Activated B cell treated with CpG ODN at 0.5 μM for 24 hours (primary cell): ENCODE measurements at regions not wholly inside any gene's neighbourhood (a gene's known extent, or its start where the extent isn't known, plus 50 kb on each side); places are given as distances from the start of the nearest gene placed in this dataset.

Experiments
- ATAC-seq: fragments of 200-7000 bp; cut with Tn5 transposase; one replicate; pipeline ENCODE4 v1.10.0; 2021; ENCODE audit warnings: low read depth, mild to moderate bottlenecking, moderate library complexity
- CTCF ChIA-PET: fragments of 350-600 bp; sonication (Branson Sonifier 250); formaldehyde crosslinking; loops from one replicate; lab custom pipeline; 2021; ENCODE audit warnings: antibody characterized with exemption; lab: Charles Lee
- POLR2A ChIA-PET: fragments of 350-600 bp; sonication (Branson Sonifier 250); formaldehyde crosslinking; loops from one replicate; lab custom pipeline; 2021; ENCODE audit warnings: antibody characterized with exemption; lab: Charles Lee
- DNase-seq: peaks from one replicate; pipeline ENCODE4 v3.0.0; 2022
- H3K27ac Mint-ChIP-seq: one replicate; pipeline ENCODE4 v1.8.0; 2020; ENCODE audit warnings: mixed read lengths
- H3K27me3 Mint-ChIP-seq: one replicate; pipeline ENCODE4 v1.8.0; 2021; ENCODE audit warnings: mixed read lengths
- H3K36me3 Mint-ChIP-seq: one replicate; pipeline ENCODE4 v1.8.0; 2021; ENCODE audit warnings: low read depth, mixed read lengths
- H3K4me1 Mint-ChIP-seq: one replicate; pipeline ENCODE4 v1.8.0; 2021; ENCODE audit warnings: mixed read lengths
- H3K4me3 Mint-ChIP-seq: one replicate; pipeline ENCODE4 v1.8.0; 2020; ENCODE audit warnings: mild to moderate bottlenecking, mixed read lengths
- H3K9me3 Mint-ChIP-seq: one replicate; pipeline ENCODE4 v1.8.0; 2020; ENCODE audit warnings: mixed read lengths
- CTCF ChIP-seq: fragments of 200-600 bp; IDR thresholded peaks from one replicate; pipeline ENCODE4 v1.8.0; 2022; ENCODE audit warnings: antibody characterized with exemption, mild to moderate bottlenecking
- intact Hi-C: fragments of 100-400 bp; cut with micrococcal nuclease; formaldehyde crosslinking; loops from one replicate; pipeline ENCODE4 v1.15.1; 2024

DNA sequence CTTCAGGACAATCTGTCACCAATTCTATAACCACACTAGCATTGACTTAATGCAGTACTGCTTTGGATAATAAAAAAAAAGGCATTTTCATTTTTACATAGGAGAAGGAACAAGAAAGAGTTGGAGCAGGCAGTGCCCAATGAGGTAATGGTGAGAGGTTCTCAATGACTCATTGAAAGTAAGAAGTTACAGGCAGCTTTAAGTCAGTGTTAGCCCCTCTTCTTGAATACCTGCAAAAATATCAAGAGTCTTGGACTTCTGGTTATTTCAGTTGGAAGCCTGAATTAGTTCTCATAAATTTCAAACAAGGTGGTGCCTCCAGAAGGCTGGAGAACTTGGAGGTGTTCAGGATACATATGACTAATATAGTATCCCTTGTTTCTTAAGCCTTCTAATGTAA is 422.5 kb downstream of the HTR7 start:
- POLR2A ChIA-PET = no interaction called here
- H3K4me1 Mint-ChIP-seq = no peaks in the 10 kb centered on the region
- TF ChIP-seq CTCF = no peak
- H3K27ac Mint-ChIP-seq = no peak overlapping the region
- H3K27me3 Mint-ChIP-seq = peaks cover 3% of the 10 kb centered on the region
- H3K4me3 Mint-ChIP-seq = no peak overlapping the region
- H3K36me3 Mint-ChIP-seq = no peaks in the 10 kb centered on the region
- no peaks in the 10 kb centered on the region for H3K9me3 Mint-ChIP-seq
- DNase-seq (no peak), ATAC-seq (no peak)
- CTCF ChIA-PET = no interaction called here
- intact Hi-C loops = no loop called here

GRCh38 chr10:90437452-90437851 is 420.4 kb downstream of the HTR7 start:
- ChIA-PET CTCF (no interaction called here), POLR2A (no interaction called here)
- H3K36me3 Mint-ChIP-seq = no peaks in the 10 kb centered on the region
- H3K4me3 Mint-ChIP-seq = no peak overlapping the region
- peaks cover 3% of the 10 kb centered on the region for H3K27me3 Mint-ChIP-seq
- H3K4me1 Mint-ChIP-seq = no peaks in the 10 kb centered on the region
- peaks cover 6% of the 10 kb centered on the region for H3K9me3 Mint-ChIP-seq
- ATAC-seq = no peak
- no peak overlapping the region for H3K27ac Mint-ChIP-seq
- TF ChIP-seq CTCF = no peak
- intact Hi-C loops = no loop called here
- DNase-seq = no peak

DNA sequence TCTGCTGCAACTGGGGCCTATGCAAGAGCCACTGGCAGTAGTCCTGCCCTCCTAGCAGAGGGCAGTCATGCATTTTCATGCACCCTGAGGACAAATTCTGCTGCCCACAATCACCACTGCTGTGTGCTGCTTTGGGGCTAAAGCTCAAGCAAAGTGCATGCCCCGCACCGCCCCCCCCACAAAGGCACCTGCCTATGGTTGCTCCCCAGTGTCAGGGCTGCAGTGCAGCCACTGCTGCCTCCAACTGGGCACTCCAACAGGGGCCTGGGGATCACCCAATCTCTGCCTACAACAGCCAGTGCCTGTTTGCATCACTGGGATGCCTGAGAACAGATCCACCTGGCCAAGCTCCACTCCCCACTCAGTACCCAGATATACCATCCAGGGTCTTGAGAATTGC is 417.0 kb downstream of the HTR7 start:
- no peaks in the 10 kb centered on the region for H3K36me3 Mint-ChIP-seq
- ChIA-PET POLR2A (no interaction called here), CTCF (no interaction called here)
- peaks cover 15% of the 10 kb centered on the region for H3K9me3 Mint-ChIP-seq
- H3K4me1 Mint-ChIP-seq = no peaks in the 10 kb centered on the region
- ATAC-seq = no peak
- intact Hi-C loops = no loop called here
- H3K27me3 Mint-ChIP-seq = peaks cover 3% of the 10 kb centered on the region
- DNase-seq = no peak
- H3K27ac Mint-ChIP-seq = no peak overlapping the region
- no peak for TF ChIP-seq CTCF
- H3K4me3 Mint-ChIP-seq = no peak overlapping the region

DNA sequence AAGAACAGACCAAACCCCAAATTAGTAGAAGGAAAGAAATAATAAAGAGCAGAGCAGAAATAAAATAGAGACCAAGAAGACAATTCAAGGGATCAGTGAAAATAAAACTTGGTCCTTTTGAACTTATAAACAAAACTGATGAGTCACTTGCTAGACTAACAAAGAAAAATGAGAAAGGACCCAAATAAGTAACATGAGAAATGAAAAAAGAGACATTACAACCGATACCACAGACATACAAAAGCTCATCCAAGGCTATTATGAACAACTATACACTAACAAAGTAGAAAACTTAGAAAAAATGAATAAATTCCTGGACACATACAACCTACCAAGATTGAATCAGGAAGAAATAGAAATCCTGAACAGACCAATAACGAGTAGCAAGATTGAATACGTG is 414.5 kb downstream of the HTR7 start:
- Mint-ChIP-seq H3K4me3 (no peak overlapping the region), H3K4me1 (no peaks in the 10 kb centered on the region), H3K27me3 (peaks cover 2% of the 10 kb centered on the region), H3K9me3 (peaks cover 15% of the 10 kb centered on the region), H3K36me3 (no peaks in the 10 kb centered on the region), H3K27ac (no peak overlapping the region)
- intact Hi-C loops = no loop called here
- DNase-seq (no peak), ATAC-seq (no peak)
- POLR2A ChIA-PET = no interaction called here
- CTCF ChIA-PET = no interaction called here
- TF ChIP-seq CTCF = no peak

GRCh38 chr10:90447831-90448230 is 410.0 kb downstream of the HTR7 start:
- TF ChIP-seq CTCF = no peak
- DNase-seq (no peak), ATAC-seq (no peak)
- no peak overlapping the region for H3K27ac Mint-ChIP-seq
- H3K36me3 Mint-ChIP-seq = no peaks in the 10 kb centered on the region
- intact Hi-C loops = no loop called here
- peaks cover 8% of the 10 kb centered on the region for H3K9me3 Mint-ChIP-seq
- H3K27me3 Mint-ChIP-seq = no peaks in the 10 kb centered on the region
- no peak overlapping the region for H3K4me3 Mint-ChIP-seq
- ChIA-PET POLR2A (no interaction called here), CTCF (no interaction called here)
- no peaks in the 10 kb centered on the region for H3K4me1 Mint-ChIP-seq
